T-helper 2 cell treated with Interferon-gamma antibody and Interleukin-4, amounts not matched to agents 100 ng/mL and 5 ng/mL, for 36 hours (primary cell): ENCODE measurements at regions not wholly inside any gene's neighbourhood (a gene's known extent, or its start where the extent isn't known, plus 50 kb on each side); places are given as distances from the start of the nearest gene placed in this dataset.
"Not testable (repeated sequence)": the region's sequence is repeated elsewhere in the genome, so short reads cannot be mapped to it uniquely, and the experiment has no call there.

ENCODE experiments used
- intact Hi-C: fragments of 100-400 bp; cut with micrococcal nuclease; formaldehyde crosslinking; loops from one replicate; pipeline ENCODE4 v1.15.1; 2023

GRCh38 chr7:13181216-13181615, 493.8 kb downstream of the ARL4A start:
- intact Hi-C loops = no loop called here

GRCh38 chr7:13185139-13185538, 497.7 kb downstream of the ARL4A start:
- intact Hi-C loops = no loop called here

- intact Hi-C loops = no loop called here
These were observed 500.9 kb downstream of the ARL4A start for GRCh38 chr7:13188236-13188805.

GRCh38 chr7:13188922-13189321, 501.5 kb downstream of the ARL4A start:
- intact Hi-C loops = no loop called here

GRCh38 chr7:13189668-13190067, 502.2 kb downstream of the ARL4A start:
- intact Hi-C loops = no loop called here

GRCh38 chr7:13197501-13197900, 510.1 kb downstream of the ARL4A start:
- intact Hi-C loops = no loop called here

- intact Hi-C loops = no loop called here
These were observed 510.6 kb downstream of the ARL4A start for GRCh38 chr7:13198036-13198435.

GRCh38 chr7:13198727-13199126, 511.3 kb downstream of the ARL4A start:
- intact Hi-C loops = no loop called here

- intact Hi-C loops = no loop called here
These were observed 514.2 kb downstream of the ARL4A start for GRCh38 chr7:13201628-13202027.

GRCh38 chr7:13217768-13218167, 530.3 kb downstream of the ARL4A start:
- intact Hi-C loops = no loop called here

GRCh38 chr7:13225068-13225467, 537.6 kb downstream of the ARL4A start:
- intact Hi-C loops = no loop called here

GRCh38 chr7:13226385-13226784, 539.0 kb downstream of the ARL4A start:
- intact Hi-C loops = no loop called here

- intact Hi-C loops = no loop called here
These were observed 543.8 kb downstream of the ARL4A start for GRCh38 chr7:13231216-13231615.

- intact Hi-C loops = no loop called here
These were observed 548.0 kb downstream of the ARL4A start for GRCh38 chr7:13235436-13235835.

- intact Hi-C loops = no loop called here
These were observed 548.6 kb downstream of the ARL4A start for GRCh38 chr7:13236026-13236425.

GRCh38 chr7:13240349-13240748, 552.9 kb downstream of the ARL4A start:
- intact Hi-C loops = no loop called here

GRCh38 chr7:13241416-13241815, 554.0 kb downstream of the ARL4A start:
- intact Hi-C loops = no loop called here

GRCh38 chr7:13257661-13258060, 570.2 kb downstream of the ARL4A start:
- intact Hi-C loops = no loop called here

- intact Hi-C loops = no loop called here
These were observed 571.0 kb downstream of the ARL4A start for GRCh38 chr7:13258386-13258785.

GRCh38 chr7:13259930-13260329, 572.5 kb downstream of the ARL4A start:
- intact Hi-C loops = no loop called here

- intact Hi-C loops = loop anchor here (1.0 to 2.0 kb wide), 3 partner anchors 578 to 740 kb away; no protein-coding TSS in a partner anchor
These were observed 575.6 kb downstream of the ARL4A start for GRCh38 chr7:13262929-13263530.

GRCh38 chr7:13265271-13265670, 577.8 kb downstream of the ARL4A start:
- intact Hi-C loops = no loop called here

- intact Hi-C loops = not testable (repeated sequence)
These were observed 586.8 kb downstream of the ARL4A start for GRCh38 chr7:13274205-13274604.
